Liver (tissue), 3 donors: ENCODE measurements at regions not wholly inside any gene's neighbourhood (a gene's known extent, or its start where the extent isn't known, plus 50 kb on each side); places are given as distances from the start of the nearest gene placed in this dataset.
"Not testable (repeated sequence)": the region's sequence is repeated elsewhere in the genome, so short reads cannot be mapped to it uniquely, and the experiment has no call there.

ENCODE experiments used
- CTCF ChIP-seq: fragments of 150-350 bp; IDR thresholded peaks from 2 replicates; pipeline ENCODE4 v1.5.1; 2017; ENCODE audit warnings: improper control_type of control experiment, low read depth, low read length; ENCODE audit not compliant: missing input control
- HNF4A ChIP-seq, 2 donors: conservative IDR thresholded peaks; 2 replicates each; pipeline ENCODE4 v1.6.1; 2016; ENCODE audit warnings: antibody characterized with exemption in 2 of 2, mild to moderate bottlenecking in 2 of 2
- SP1 ChIP-seq: IDR thresholded peaks from 2 replicates; pipeline ENCODE4 v1.6.1; 2018; ENCODE audit warnings: antibody characterized with exemption, mild to moderate bottlenecking
- donor health status: healthy.
- donor health status: healthy.

GRCh38 chr21:5055996-5056962, 5465.1 kb upstream of the TPTE start:
- TF ChIP-seq CTCF; HNF4A (conservative IDR thresholded peaks at IDR 0.05); SP1: not testable (repeated sequence)
